ENCODE measurements at regions not wholly inside any gene's neighbourhood (a gene's known extent, or its start where the extent isn't known, plus 50 kb on each side); places are given as distances from the start of the nearest gene placed in this dataset.

- Histone ChIP-seq H3K23ac (ENCODE audit: insufficient read length) (no peak overlapping the region), H3K4me1 (replicated peaks in 1 of 4; ENCODE audit: control insufficient read depth in 3 of 4, insufficient read depth in 4 of 4, low read length in 3 of 4) (no peaks in the 10 kb centered on the region; a peak in 2 of 7 replicates), H4K8ac (ENCODE audit: extremely low read depth, insufficient read depth, low read length) (no peak overlapping the region), H3K9ac (replicated peaks in 1 of 4; ENCODE audit: extremely low read depth in 1 of 4, low read depth in 3 of 4, low read length in 3 of 4) (no peak overlapping the region), H2AFZ (ENCODE audit: low read length) (peak overlapping the region; percentile 94; the same call in 1 of the 2 replicates), H4K91ac (replicated peaks; ENCODE audit: insufficient read length, low read length) (no peak overlapping the region), H3K4ac (replicated peaks; ENCODE audit: insufficient read length, low read depth, low read length) (no peak overlapping the region), H3K79me1 (ENCODE audit: low read depth, low read length) (no peaks in the 10 kb centered on the region), H3K79me2 (ENCODE audit: control insufficient read depth in 1 of 2, insufficient read depth in 2 of 2, low read length in 2 of 2) (no peaks in the 10 kb centered on the region), H3K23me2 (ENCODE audit: low read depth, low read length) (no peaks in the 10 kb centered on the region), H3K27ac (ENCODE audit: low read depth, low read length) (no peak overlapping the region), H3K36me3 (ENCODE audit: control insufficient read depth in 2 of 4, insufficient read depth in 4 of 4, low read length in 3 of 4) (no peaks in the 10 kb centered on the region), H2BK120ac (replicated peaks; ENCODE audit: low read depth, low read length) (no peak overlapping the region), H2BK15ac (ENCODE audit: low read length) (no peak overlapping the region), H3K18ac (ENCODE audit: extremely low read depth, low read length) (no peak overlapping the region), H3K4me2 (ENCODE audit: insufficient read depth in 1 of 2, low read depth in 2 of 2, low read length in 2 of 2) (no peak overlapping the region), H3K27me3 (replicated peaks in 1 of 4; ENCODE audit: control insufficient read depth in 3 of 4, extremely low read depth in 1 of 4, insufficient read depth in 3 of 4, low read length in 3 of 4) (no peaks in the 10 kb centered on the region), H2AK5ac (ENCODE audit: low read depth, low read length) (no peak overlapping the region), H3K9me3 (ENCODE audit: insufficient read depth in 2 of 2, low read depth in 1 of 2, low read length in 1 of 2) (no peaks in the 10 kb centered on the region; a peak in 1 of 4 replicates), H3K4me3 (ENCODE audit: extremely low read depth in 1 of 4, insufficient read depth in 2 of 4, low read depth in 3 of 4, low read length in 4 of 4) (no peak overlapping the region), H4K20me1 (replicated peaks in 1 of 2; ENCODE audit: control insufficient read depth in 1 of 2, insufficient read depth in 2 of 2, low read length in 2 of 2) (no peaks in the 10 kb centered on the region), H2BK12ac (ENCODE audit: low read depth, low read length) (no peak overlapping the region), H3K56ac (replicated peaks; ENCODE audit: insufficient read length, low read depth, low read length) (no peak overlapping the region), H4K5ac (ENCODE audit: insufficient read length, low read depth, low read length) (no peak overlapping the region), H2BK5ac (ENCODE audit: low read depth, low read length) (no peak overlapping the region), H3K14ac (ENCODE audit: insufficient read length) (no peak overlapping the region), H2BK20ac (ENCODE audit: low read length) (no peak overlapping the region)
- FAIRE-seq, result no peak
- ChIA-PET CTCF (ENCODE audit: partially characterized antibody) (interaction anchor here (0.7 kb wide), 1 partner anchor 53 kb away, joined by 3 read pairs; no protein-coding TSS in a partner anchor), POLR2A (ENCODE audit: partially characterized antibody) (no interaction called here)
- WGBS, 2 experiments (ENCODE audit: extremely low coverage in 1 of 2, insufficient coverage in 1 of 2, insufficient read length in 1 of 2, insufficient replicate concordance in 2 of 2, low coverage in 1 of 2, low lambda C conversion rate in 2 of 2, missing lambda C conversion rate in 1 of 2), result 14% methylated on average over 4 of the region's 4 CpGs; no CpG with 5 or more reads in 1 of the 2 experiments
- no peak for TF ChIP-seq SIN3A (conservative IDR thresholded peaks at IDR 0.05 in 1 of 2, IDR thresholded peaks at IDR 0.05 in 1 of 2; ENCODE audit: low read depth in 1 of 2, low read length in 2 of 2)
- no peak for TF ChIP-seq SAP30 (IDR thresholded peaks at IDR 0.05; ENCODE audit: insufficient read depth, insufficient replicate concordance, low read length)
- 0 out of 2 replicates have a peak, but pooled peaks have one; percentile 22 for TF ChIP-seq TEAD4 (IDR thresholded peaks at IDR 0.05; ENCODE audit: low read depth, low read length)
- no peak for TF ChIP-seq SUZ12 (IDR thresholded peaks at IDR 0.05; ENCODE audit: low read length)
- no peak for TF ChIP-seq BCL11A (IDR thresholded peaks at IDR 0.05; ENCODE audit: low read depth in 2 of 2, low read length in 2 of 2)
- TF ChIP-seq YY1 (IDR thresholded peaks at IDR 0.05; ENCODE audit: low read depth, low read length), result 0 out of 2 replicates have a peak, but pooled peaks have one; percentile 30
- no peak for TF ChIP-seq CTBP2 (IDR thresholded peaks at IDR 0.05; ENCODE audit: borderline replicate concordance, insufficient read depth, insufficient read length, low read length)
- TF ChIP-seq GTF2F1 (IDR thresholded peaks at IDR 0.05; ENCODE audit: borderline replicate concordance, low read depth, low read length), result no peak
- TF ChIP-seq BRCA1 (IDR thresholded peaks at IDR 0.05; ENCODE audit: low read depth, low read length), result no peak
- TF ChIP-seq SP1 (IDR thresholded peaks at IDR 0.05; ENCODE audit: low read depth, low read length), result no peak
- peak; percentile 93 for TF ChIP-seq NANOG (IDR thresholded peaks at IDR 0.05; ENCODE audit: insufficient read depth, low read depth, low read length, poor library complexity, severe bottlenecking)
- DNase-seq (ENCODE audit: low read depth in 1 of 2, low spot score in 2 of 2), result no peak
These were observed 388.9 kb upstream of the TPK1 start for GRCh38 chr7:145224775-145225174.
